Loucy (cell line): ENCODE measurements at regions not wholly inside any gene's neighbourhood (a gene's known extent, or its start where the extent isn't known, plus 50 kb on each side); places are given as distances from the start of the nearest gene placed in this dataset.

Experiments used
- H2AFZ ChIP-seq: fragments of 200-600 bp; sonication (generic); 2 replicates; pipeline ENCODE4 v1.6.0; 2016; ENCODE audit warnings: antibody characterized with exemption, mild to moderate bottlenecking, low read length, moderate library complexity
- H3F3A ChIP-seq: fragments of 200-600 bp; 2 replicates; pipeline ENCODE4 v1.6.0; 2016; ENCODE audit warnings: antibody characterized with exemption, low read depth, mild to moderate bottlenecking
- H3K27me3 ChIP-seq: fragments of 200-600 bp; sonication (generic); 2 replicates; pipeline ENCODE4 v1.6.1; 2014; ENCODE audit warnings: low read length, mild to moderate bottlenecking; ENCODE audit not compliant: insufficient read depth, poor library complexity, severe bottlenecking
- H3K36me3 ChIP-seq: fragments of 200-600 bp; sonication (generic); 2 replicates; pipeline ENCODE4 v1.6.1; 2016; ENCODE audit warnings: low read length; ENCODE audit not compliant: insufficient read depth
- H3K4me1 ChIP-seq: fragments of 200-600 bp; sonication (generic); 2 replicates; pipeline ENCODE4 v1.5.1; 2014; ENCODE audit warnings: low read length, mild to moderate bottlenecking; ENCODE audit not compliant: insufficient read depth, poor library complexity, severe bottlenecking
- H3K4me2 ChIP-seq: fragments of 200-600 bp; sonication (generic); 2 replicates; pipeline ENCODE4 v1.6.0; 2014; ENCODE audit warnings: antibody characterized with exemption, low read length, low read depth, mild to moderate bottlenecking; ENCODE audit not compliant: poor library complexity, severe bottlenecking
- H3K4me3 ChIP-seq: fragments of 200-600 bp; sonication (generic); 2 replicates; pipeline ENCODE4 v1.5.1; 2014; ENCODE audit warnings: low read length, mild to moderate bottlenecking, mixed read lengths; ENCODE audit not compliant: poor library complexity, severe bottlenecking
- H3K79me2 ChIP-seq: fragments of 200-600 bp; sonication (generic); 2 replicates; pipeline ENCODE4 v1.6.1; 2014; ENCODE audit warnings: low read length; ENCODE audit not compliant: insufficient read depth
- H3K9ac ChIP-seq: fragments of 200-600 bp; sonication (generic); 2 replicates; pipeline ENCODE4 v1.6.0; 2014; ENCODE audit warnings: mild to moderate bottlenecking, low read depth, low read length, moderate library complexity; ENCODE audit not compliant: poor library complexity, severe bottlenecking
- H3K9me2 ChIP-seq: fragments of 200-600 bp; sonication (generic); replicated peaks from 2 replicates; pipeline ENCODE4 v1.6.1; 2016; ENCODE audit warnings: low read depth, low read length, mixed read lengths
- H3K9me3 ChIP-seq: fragments of 200-600 bp; sonication (generic); 2 replicates; pipeline ENCODE4 v1.6.1; 2014; ENCODE audit warnings: mild to moderate bottlenecking, antibody characterized with exemption, low read length, low read depth; ENCODE audit not compliant: insufficient read depth
- H4K20me1 ChIP-seq: fragments of 200-600 bp; sonication (generic); 2 replicates; pipeline ENCODE4 v1.6.0; 2014; ENCODE audit warnings: antibody characterized with exemption, low read length, mild to moderate bottlenecking; ENCODE audit not compliant: insufficient read depth, poor library complexity, severe bottlenecking
- EZH2phosphoT487 ChIP-seq: fragments of 200-600 bp; IDR thresholded peaks from 2 replicates; pipeline ENCODE4 v1.6.1; 2018; ENCODE audit warnings: antibody characterized with exemption, mild to moderate bottlenecking, moderate library complexity, borderline replicate concordance
- TF ChIP-seq, protein P1 (sequence below): fragments of 200-600 bp; sonication (generic); conservative IDR thresholded peaks from 2 replicates; pipeline ENCODE4 v1.5.1; 2014; ENCODE audit warnings: mild to moderate bottlenecking, antibody characterized with exemption, low read length

DNA sequence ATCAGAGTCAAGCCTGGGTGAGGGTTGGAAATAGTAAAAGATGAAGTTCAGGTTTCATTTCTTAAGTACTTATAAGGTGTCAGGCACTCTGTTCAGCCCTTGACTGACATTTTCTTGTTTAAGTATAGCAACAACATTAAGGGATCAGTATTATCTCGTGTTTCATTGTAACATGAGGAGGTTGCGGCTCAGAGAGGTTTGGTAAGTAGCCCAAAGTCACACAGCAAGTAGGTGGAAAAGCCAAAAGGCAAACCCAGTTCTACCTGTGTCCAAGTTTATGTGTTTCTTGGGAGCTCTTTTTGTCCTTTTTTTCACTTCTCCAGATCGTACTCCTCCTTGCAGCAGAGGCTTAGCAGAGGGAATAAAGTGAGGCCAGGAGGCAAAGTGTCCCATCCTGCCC lies 337.5 kb upstream of the KLF3 start:
- Histone ChIP-seq H3K9ac (no peak overlapping the region), H2AFZ (no peak overlapping the region), H3K4me3 (no peak overlapping the region), H3K4me1 (no peaks in the 10 kb centered on the region), H3K79me2 (no peaks in the 10 kb centered on the region), H3K9me3 (no peaks in the 10 kb centered on the region), H3K36me3 (no peaks in the 10 kb centered on the region), H3K27me3 (no peaks in the 10 kb centered on the region), H3K4me2 (no peak overlapping the region), H3F3A (no peaks in the 10 kb centered on the region), H4K20me1 (no peaks in the 10 kb centered on the region), H3K9me2 (no peaks in the 10 kb centered on the region)
- TF ChIP-seq, protein P1, sequence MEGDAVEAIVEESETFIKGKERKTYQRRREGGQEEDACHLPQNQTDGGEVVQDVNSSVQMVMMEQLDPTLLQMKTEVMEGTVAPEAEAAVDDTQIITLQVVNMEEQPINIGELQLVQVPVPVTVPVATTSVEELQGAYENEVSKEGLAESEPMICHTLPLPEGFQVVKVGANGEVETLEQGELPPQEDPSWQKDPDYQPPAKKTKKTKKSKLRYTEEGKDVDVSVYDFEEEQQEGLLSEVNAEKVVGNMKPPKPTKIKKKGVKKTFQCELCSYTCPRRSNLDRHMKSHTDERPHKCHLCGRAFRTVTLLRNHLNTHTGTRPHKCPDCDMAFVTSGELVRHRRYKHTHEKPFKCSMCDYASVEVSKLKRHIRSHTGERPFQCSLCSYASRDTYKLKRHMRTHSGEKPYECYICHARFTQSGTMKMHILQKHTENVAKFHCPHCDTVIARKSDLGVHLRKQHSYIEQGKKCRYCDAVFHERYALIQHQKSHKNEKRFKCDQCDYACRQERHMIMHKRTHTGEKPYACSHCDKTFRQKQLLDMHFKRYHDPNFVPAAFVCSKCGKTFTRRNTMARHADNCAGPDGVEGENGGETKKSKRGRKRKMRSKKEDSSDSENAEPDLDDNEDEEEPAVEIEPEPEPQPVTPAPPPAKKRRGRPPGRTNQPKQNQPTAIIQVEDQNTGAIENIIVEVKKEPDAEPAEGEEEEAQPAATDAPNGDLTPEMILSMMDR = no peak

GRCh38 chr4:38327174-38327573 lies 336.8 kb upstream of the KLF3 start:
- Histone ChIP-seq H3K4me3 (no peak overlapping the region), H2AFZ (no peak overlapping the region), H4K20me1 (no peaks in the 10 kb centered on the region), H3K36me3 (no peaks in the 10 kb centered on the region), H3K9ac (no peak overlapping the region), H3K9me3 (no peaks in the 10 kb centered on the region), H3K79me2 (no peaks in the 10 kb centered on the region), H3K27me3 (no peaks in the 10 kb centered on the region), H3K4me1 (no peaks in the 10 kb centered on the region), H3F3A (no peaks in the 10 kb centered on the region), H3K9me2 (no peaks in the 10 kb centered on the region), H3K4me2 (no peak overlapping the region)
- TF ChIP-seq, protein P1 = no peak
- TF ChIP-seq EZH2phosphoT487 = no peak

DNA sequence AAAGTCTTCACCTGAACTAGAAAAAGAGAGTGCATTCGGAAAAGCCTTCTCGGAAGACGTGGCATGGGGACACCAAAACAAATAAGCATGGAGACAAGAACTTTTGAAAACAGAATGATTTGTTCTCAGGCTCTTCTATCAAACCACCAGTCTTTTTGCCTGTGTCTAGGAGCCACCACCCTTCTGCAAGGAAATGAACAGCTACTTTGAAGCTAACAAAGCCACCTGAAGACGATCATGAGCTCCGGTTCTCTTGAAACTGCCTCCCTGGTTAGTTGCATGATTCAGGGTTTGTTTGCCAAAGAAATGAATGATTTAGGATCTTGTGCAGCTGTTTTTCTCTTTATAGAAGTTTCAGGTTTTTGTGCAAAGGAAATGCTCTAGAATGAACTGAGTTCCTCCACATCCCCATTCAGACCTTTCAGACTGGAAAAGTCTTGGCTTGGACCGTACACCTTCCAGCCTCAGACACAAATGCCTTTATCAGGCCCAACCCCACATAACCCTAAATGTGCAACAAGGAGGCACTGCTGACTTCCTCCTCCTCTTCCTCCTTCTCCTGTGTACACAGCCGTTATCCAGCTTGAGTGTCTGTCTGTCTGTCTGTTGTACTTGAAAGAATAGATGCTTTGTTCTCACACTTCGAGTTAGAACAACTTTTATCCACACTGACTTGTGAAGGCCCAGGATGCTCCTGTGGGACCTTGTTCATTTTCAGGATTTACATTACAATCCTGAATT lies 334.8 kb upstream of the KLF3 start:
- Histone ChIP-seq H2AFZ (no peak overlapping the region), H3K4me1 (no peaks in the 10 kb centered on the region), H3K27me3 (no peaks in the 10 kb centered on the region), H3K9ac (no peak overlapping the region), H4K20me1 (no peaks in the 10 kb centered on the region), H3K4me2 (no peak overlapping the region), H3F3A (no peaks in the 10 kb centered on the region), H3K9me3 (no peaks in the 10 kb centered on the region), H3K79me2 (no peaks in the 10 kb centered on the region), H3K36me3 (no peaks in the 10 kb centered on the region), H3K4me3 (no peak overlapping the region), H3K9me2 (no peaks in the 10 kb centered on the region)
- no peak for TF ChIP-seq EZH2phosphoT487
- TF ChIP-seq, protein P1 = no peak
